Endothelial cell (in vitro differentiated cells): ENCODE measurements at regions not wholly inside any gene's neighbourhood (a gene's known extent, or its start where the extent isn't known, plus 50 kb on each side); places are given as distances from the start of the nearest gene placed in this dataset.

Experiments
- DNase-seq: peaks from one replicate; pipeline ENCODE4 v3.0.0; 2021; ENCODE audit warnings: low spot score
- H3K27ac Mint-ChIP-seq: one replicate; pipeline ENCODE4 v1.8.0; 2021; ENCODE audit warnings: mixed read lengths, inconsistent platforms; ENCODE audit not compliant: unreplicated experiment
- H3K27me3 Mint-ChIP-seq: one replicate; pipeline ENCODE4 v1.8.0; 2021; ENCODE audit warnings: mild to moderate bottlenecking, moderate library complexity, mixed read lengths, inconsistent platforms; ENCODE audit not compliant: unreplicated experiment
- H3K36me3 Mint-ChIP-seq: one replicate; pipeline ENCODE4 v1.8.0; 2021; ENCODE audit warnings: mild to moderate bottlenecking, low read depth, mixed read lengths, inconsistent platforms; ENCODE audit not compliant: unreplicated experiment
- H3K4me1 Mint-ChIP-seq: one replicate; pipeline ENCODE4 v1.8.0; 2021; ENCODE audit warnings: mild to moderate bottlenecking, mixed read lengths, inconsistent platforms; ENCODE audit not compliant: unreplicated experiment
- H3K4me3 Mint-ChIP-seq: one replicate; pipeline ENCODE4 v1.8.0; 2021; ENCODE audit warnings: mild to moderate bottlenecking, mixed read lengths, inconsistent platforms; ENCODE audit not compliant: unreplicated experiment
- H3K9me3 Mint-ChIP-seq: one replicate; pipeline ENCODE4 v1.8.0; 2021; ENCODE audit warnings: mixed read lengths, inconsistent platforms; ENCODE audit not compliant: unreplicated experiment
- CTCF ChIP-seq: fragments of 200-600 bp; sonication (generic); IDR thresholded peaks from one replicate; pipeline ENCODE4 v1.5.0; 2021; ENCODE audit warnings: antibody characterized with exemption; ENCODE audit not compliant: unreplicated experiment

GRCh38 chr7:130867039-130867438, 133.0 kb upstream of the KLF14 start:
- DNase-seq: no peak
- no peak for TF ChIP-seq CTCF
- H3K27ac Mint-ChIP-seq: no peak overlapping the region
- no peaks in the 10 kb centered on the region for H3K4me1 Mint-ChIP-seq
- no peaks in the 10 kb centered on the region for H3K36me3 Mint-ChIP-seq
- H3K4me3 Mint-ChIP-seq: no peak overlapping the region
- H3K9me3 Mint-ChIP-seq: no peaks in the 10 kb centered on the region
- no peaks in the 10 kb centered on the region for H3K27me3 Mint-ChIP-seq

DNA sequence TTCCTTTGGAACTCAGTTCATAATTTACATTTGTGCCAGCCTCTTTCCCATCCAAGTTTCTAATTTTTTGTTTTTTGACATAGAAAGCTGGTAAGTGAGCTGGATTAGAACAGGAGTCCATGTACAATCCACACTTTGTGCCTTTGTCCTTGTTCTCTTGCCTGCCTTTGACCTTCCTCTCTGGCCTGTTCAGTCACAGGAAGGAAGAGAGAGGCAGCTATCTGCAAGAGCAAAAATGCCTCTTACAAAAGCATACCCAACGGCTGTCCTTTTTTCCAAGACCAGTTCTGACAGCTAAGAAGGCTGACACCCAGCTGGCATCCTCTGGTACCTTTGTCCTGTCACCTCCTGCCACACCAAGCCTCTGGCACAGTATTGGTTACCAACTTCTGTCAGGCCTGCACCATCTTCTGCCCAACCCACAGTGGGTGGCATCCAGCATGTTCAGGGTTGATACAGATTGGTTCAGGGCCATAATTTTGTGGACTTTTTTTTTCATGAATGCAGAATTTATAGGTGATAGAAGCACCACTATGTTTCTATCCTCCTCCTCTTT, 133.7 kb upstream of the KLF14 start:
- H3K36me3 Mint-ChIP-seq: no peaks in the 10 kb centered on the region
- H3K4me1 Mint-ChIP-seq: no peaks in the 10 kb centered on the region
- H3K4me3 Mint-ChIP-seq: no peak overlapping the region
- no peak for DNase-seq
- no peaks in the 10 kb centered on the region for H3K9me3 Mint-ChIP-seq
- no peak overlapping the region for H3K27ac Mint-ChIP-seq
- no peak for TF ChIP-seq CTCF
- H3K27me3 Mint-ChIP-seq: no peaks in the 10 kb centered on the region

- no peak overlapping the region for H3K4me3 Mint-ChIP-seq
- no peak overlapping the region for H3K27ac Mint-ChIP-seq
- H3K9me3 Mint-ChIP-seq: no peaks in the 10 kb centered on the region
- no peak for TF ChIP-seq CTCF
- no peaks in the 10 kb centered on the region for H3K36me3 Mint-ChIP-seq
- H3K4me1 Mint-ChIP-seq: no peaks in the 10 kb centered on the region
- no peak for DNase-seq
- no peaks in the 10 kb centered on the region for H3K27me3 Mint-ChIP-seq
Observed at GRCh38 chr7:130868139-130868538, 134.1 kb upstream of the KLF14 start.

DNA sequence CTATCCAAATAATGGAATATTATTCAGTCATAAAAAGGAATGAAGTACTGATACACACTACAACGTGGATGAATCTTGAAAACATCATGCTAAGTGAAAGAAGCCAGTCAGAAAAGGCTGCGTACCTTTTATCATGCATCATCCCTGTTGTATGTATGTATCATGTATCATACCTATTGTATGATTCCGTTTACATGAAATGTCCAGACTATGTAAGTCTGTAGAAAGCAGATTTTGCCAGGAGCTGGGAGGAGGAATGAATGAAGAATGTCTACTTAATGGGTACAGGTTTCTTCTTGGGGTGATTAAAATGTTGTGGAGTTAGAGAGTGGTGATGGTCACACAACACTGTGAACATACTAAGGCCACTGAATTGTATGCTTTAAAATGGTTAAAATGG, 135.9 kb upstream of the KLF14 start:
- no peak for DNase-seq
- Mint-ChIP-seq H3K36me3 (no peaks in the 10 kb centered on the region), H3K27ac (no peak overlapping the region), H3K27me3 (no peaks in the 10 kb centered on the region), H3K9me3 (no peaks in the 10 kb centered on the region), H3K4me3 (no peak overlapping the region), H3K4me1 (no peaks in the 10 kb centered on the region)
- TF ChIP-seq CTCF: no peak

DNA sequence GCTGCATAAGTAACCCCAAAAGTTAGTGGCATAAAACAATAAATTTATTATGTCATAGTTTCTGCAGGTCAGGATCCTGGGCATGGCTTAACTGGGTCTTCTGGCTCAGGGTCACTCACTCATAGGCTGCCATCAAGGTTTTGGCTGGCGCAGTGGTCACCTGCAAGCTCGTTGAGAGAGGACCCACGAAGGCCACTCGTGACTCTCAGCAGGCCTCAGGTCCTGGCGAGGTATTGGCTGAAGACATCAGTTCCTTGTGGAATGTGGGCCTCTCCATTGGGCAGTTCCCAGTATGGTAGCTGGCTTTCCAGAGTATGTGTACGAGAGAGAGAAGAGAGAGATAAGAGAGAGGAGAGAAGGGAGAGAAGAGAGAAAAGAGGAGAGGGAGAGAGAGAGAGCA, 138.3 kb upstream of the KLF14 start:
- no peaks in the 10 kb centered on the region for H3K9me3 Mint-ChIP-seq
- no peak for DNase-seq
- H3K4me1 Mint-ChIP-seq: no peaks in the 10 kb centered on the region
- no peaks in the 10 kb centered on the region for H3K36me3 Mint-ChIP-seq
- H3K27ac Mint-ChIP-seq: no peak overlapping the region
- H3K27me3 Mint-ChIP-seq: peaks cover 2% of the 10 kb centered on the region
- no peak for TF ChIP-seq CTCF
- H3K4me3 Mint-ChIP-seq: no peak overlapping the region
